Stimulated activated CD8-positive, alpha-beta memory T cell treated with anti-CD3 and anti-CD28 coated beads, Interleukin-7, amount 100 ng/mL, for 1 hour (primary cell): ENCODE measurements at regions not wholly inside any gene's neighbourhood (a gene's known extent, or its start where the extent isn't known, plus 50 kb on each side); places are given as distances from the start of the nearest gene placed in this dataset.
"Not testable (repeated sequence)": the region's sequence is repeated elsewhere in the genome, so short reads cannot be mapped to it uniquely, and the experiment has no call there.

Experiments used
- DNase-seq, 2 donors: peaks; one replicate each; pipeline ENCODE4 v3.0.0-alpha.2; 2020; ENCODE audit warnings: low read depth in 2 of 2

GRCh38 chr16:21516705-21517040, 82.7 kb upstream of the METTL9 start:
- DNase-seq, result not testable (repeated sequence)

- DNase-seq, result not testable (repeated sequence)
These were observed 82.1 kb upstream of the METTL9 start for GRCh38 chr16:21517263-21517662.

GRCh38 chr16:21519361-21520133, 79.8 kb upstream of the METTL9 start:
- DNase-seq, result not testable (repeated sequence)

GRCh38 chr16:21520134-21521047, 79.0 kb upstream of the METTL9 start:
- peak; percentile 94 to 97 for DNase-seq

- DNase-seq, result not testable (repeated sequence)
These were observed 78.4 kb upstream of the METTL9 start for GRCh38 chr16:21521048-21521389.

- DNase-seq, result not testable (repeated sequence)
These were observed 77.8 kb upstream of the METTL9 start for GRCh38 chr16:21521390-21522143.

GRCh38 chr16:21522846-21523245, 76.5 kb upstream of the METTL9 start:
- DNase-seq, result not testable (repeated sequence)

- no peak for DNase-seq
These were observed 75.8 kb upstream of the METTL9 start for GRCh38 chr16:21523411-21524067.

- DNase-seq, result no peak
These were observed 75.2 kb upstream of the METTL9 start for GRCh38 chr16:21524068-21524751.

- not testable (repeated sequence) for DNase-seq
These were observed 74.7 kb upstream of the METTL9 start for GRCh38 chr16:21524752-21525028.

- not testable (repeated sequence) for DNase-seq
These were observed 74.1 kb upstream of the METTL9 start for GRCh38 chr16:21525029-21525895.

GRCh38 chr16:21525956-21526922, 73.1 kb upstream of the METTL9 start:
- not testable (repeated sequence) for DNase-seq

- DNase-seq, result no peak
These were observed 72.2 kb upstream of the METTL9 start for GRCh38 chr16:21526923-21527807.

- not testable (repeated sequence) for DNase-seq
These were observed 70.2 kb upstream of the METTL9 start for GRCh38 chr16:21529060-21529658.

- not testable (repeated sequence) for DNase-seq
These were observed 68.5 kb upstream of the METTL9 start for GRCh38 chr16:21530729-21531383.

GRCh38 chr16:21532996-21533395, 66.4 kb upstream of the METTL9 start:
- DNase-seq, result not testable (repeated sequence)

- not testable (repeated sequence) for DNase-seq
These were observed 65.9 kb upstream of the METTL9 start for GRCh38 chr16:21533474-21533873.
